Activated T-helper 1 cell treated with anti-CD3 and anti-CD28 coated beads, Interleukin-12 subunit alpha, Interleukin-12 subunit beta, Interleukin-2, Interleukin-4 antibody, amounts not matched to agents 30 ng/mL and 10 ng/mL and 1 ng/mL, durations not matched to agents 14 hours and 24 hours and 36 hours (primary cell): ENCODE measurements at regions not wholly inside any gene's neighbourhood (a gene's known extent, or its start where the extent isn't known, plus 50 kb on each side); places are given as distances from the start of the nearest gene placed in this dataset.

Source experiments
- DNase-seq: peaks from one replicate; pipeline ENCODE4 v3.0.0; 2021; ENCODE audit warnings: low spot score
- H3K27ac Mint-ChIP-seq: one replicate; pipeline ENCODE4 v1.8.0; 2021; ENCODE audit warnings: mild to moderate bottlenecking, mixed read lengths
- H3K27me3 Mint-ChIP-seq: one replicate; pipeline ENCODE4 v1.8.0; 2022; ENCODE audit warnings: mild to moderate bottlenecking, moderate library complexity, mixed read lengths; ENCODE audit not compliant: insufficient read depth
- H3K36me3 Mint-ChIP-seq: one replicate; pipeline ENCODE4 v1.8.0; 2021; ENCODE audit warnings: low read depth, mixed read lengths
- H3K4me1 Mint-ChIP-seq: one replicate; pipeline ENCODE4 v1.8.0; 2021; ENCODE audit warnings: low read depth, mixed read lengths
- H3K4me3 Mint-ChIP-seq: one replicate; pipeline ENCODE4 v1.8.0; 2021; ENCODE audit warnings: mild to moderate bottlenecking, moderate library complexity, mixed read lengths
- H3K9me3 Mint-ChIP-seq: one replicate; pipeline ENCODE4 v1.8.0; 2021; ENCODE audit warnings: mixed read lengths
- intact Hi-C: fragments of 100-400 bp; cut with micrococcal nuclease; formaldehyde crosslinking; loops from one replicate; pipeline ENCODE4 v1.15.1; 2024

- peaks cover 12% of the 10 kb centered on the region for H3K9me3 Mint-ChIP-seq
- intact Hi-C loops = no loop called here
- no peaks in the 10 kb centered on the region for H3K27me3 Mint-ChIP-seq
- DNase-seq = no peak
- no peak overlapping the region for H3K4me3 Mint-ChIP-seq
- H3K4me1 Mint-ChIP-seq = no peaks in the 10 kb centered on the region
- no peak overlapping the region for H3K27ac Mint-ChIP-seq
- no peaks in the 10 kb centered on the region for H3K36me3 Mint-ChIP-seq
These were observed 239.6 kb upstream of the ADAMTS5 start for GRCh38 chr21:27206368-27206982.

GRCh38 chr21:27202301-27202700 lies 235.4 kb upstream of the ADAMTS5 start:
- Mint-ChIP-seq H3K36me3 (no peaks in the 10 kb centered on the region), H3K27me3 (no peaks in the 10 kb centered on the region), H3K4me3 (no peak overlapping the region), H3K9me3 (peaks cover 16% of the 10 kb centered on the region), H3K27ac (no peak overlapping the region), H3K4me1 (no peaks in the 10 kb centered on the region)
- intact Hi-C loops = no loop called here
- DNase-seq = no peak

GRCh38 chr21:27201197-27201596 lies 234.3 kb upstream of the ADAMTS5 start:
- Mint-ChIP-seq H3K27me3 (no peaks in the 10 kb centered on the region), H3K4me3 (no peak overlapping the region), H3K36me3 (no peaks in the 10 kb centered on the region), H3K9me3 (peaks cover 12% of the 10 kb centered on the region), H3K27ac (no peak overlapping the region), H3K4me1 (no peaks in the 10 kb centered on the region)
- DNase-seq = no peak
- intact Hi-C loops = no loop called here

- no peaks in the 10 kb centered on the region for H3K27me3 Mint-ChIP-seq
- no peak for DNase-seq
- H3K27ac Mint-ChIP-seq = no peak overlapping the region
- H3K9me3 Mint-ChIP-seq = peaks cover 8% of the 10 kb centered on the region
- no peaks in the 10 kb centered on the region for H3K36me3 Mint-ChIP-seq
- H3K4me1 Mint-ChIP-seq = no peaks in the 10 kb centered on the region
- intact Hi-C loops = no loop called here
- H3K4me3 Mint-ChIP-seq = no peak overlapping the region
These were observed 229.8 kb upstream of the ADAMTS5 start for GRCh38 chr21:27196651-27197050.

- Mint-ChIP-seq H3K4me1 (no peaks in the 10 kb centered on the region), H3K27me3 (no peaks in the 10 kb centered on the region), H3K36me3 (no peaks in the 10 kb centered on the region), H3K27ac (no peak overlapping the region), H3K4me3 (no peak overlapping the region), H3K9me3 (peaks cover 3% of the 10 kb centered on the region)
- no peak for DNase-seq
- intact Hi-C loops = no loop called here
These were observed 225.5 kb upstream of the ADAMTS5 start for GRCh38 chr21:27192281-27192949.

GRCh38 chr21:27190601-27191000 lies 223.7 kb upstream of the ADAMTS5 start:
- no peak for DNase-seq
- Mint-ChIP-seq H3K27ac (no peak overlapping the region), H3K4me3 (no peak overlapping the region), H3K4me1 (no peaks in the 10 kb centered on the region), H3K36me3 (no peaks in the 10 kb centered on the region), H3K9me3 (peaks cover 3% of the 10 kb centered on the region), H3K27me3 (no peaks in the 10 kb centered on the region)
- intact Hi-C loops = no loop called here

GRCh38 chr21:27189870-27190269 lies 223.0 kb upstream of the ADAMTS5 start:
- DNase-seq = no peak
- no peaks in the 10 kb centered on the region for H3K4me1 Mint-ChIP-seq
- intact Hi-C loops = no loop called here
- H3K4me3 Mint-ChIP-seq = no peak overlapping the region
- no peaks in the 10 kb centered on the region for H3K36me3 Mint-ChIP-seq
- H3K27me3 Mint-ChIP-seq = no peaks in the 10 kb centered on the region
- no peak overlapping the region for H3K27ac Mint-ChIP-seq
- peaks cover 3% of the 10 kb centered on the region for H3K9me3 Mint-ChIP-seq

- Mint-ChIP-seq H3K4me1 (no peaks in the 10 kb centered on the region), H3K9me3 (peaks cover 6% of the 10 kb centered on the region), H3K4me3 (no peak overlapping the region), H3K36me3 (no peaks in the 10 kb centered on the region), H3K27ac (no peak overlapping the region), H3K27me3 (no peaks in the 10 kb centered on the region)
- DNase-seq = no peak
- intact Hi-C loops = no loop called here
These were observed 206.2 kb upstream of the ADAMTS5 start for GRCh38 chr21:27173053-27173452.

- Mint-ChIP-seq H3K27me3 (no peaks in the 10 kb centered on the region), H3K4me3 (no peak overlapping the region), H3K4me1 (no peaks in the 10 kb centered on the region), H3K27ac (no peak overlapping the region), H3K36me3 (no peaks in the 10 kb centered on the region), H3K9me3 (peaks cover 6% of the 10 kb centered on the region)
- intact Hi-C loops = no loop called here
- DNase-seq = no peak
These were observed 204.8 kb upstream of the ADAMTS5 start for GRCh38 chr21:27171707-27172106.

GRCh38 chr21:27168084-27168483 lies 201.2 kb upstream of the ADAMTS5 start:
- no peaks in the 10 kb centered on the region for H3K4me1 Mint-ChIP-seq
- intact Hi-C loops = no loop called here
- H3K27me3 Mint-ChIP-seq = no peaks in the 10 kb centered on the region
- H3K9me3 Mint-ChIP-seq = peaks cover 4% of the 10 kb centered on the region
- no peak overlapping the region for H3K27ac Mint-ChIP-seq
- H3K4me3 Mint-ChIP-seq = no peak overlapping the region
- no peaks in the 10 kb centered on the region for H3K36me3 Mint-ChIP-seq
- DNase-seq = no peak

- peaks cover 7% of the 10 kb centered on the region for H3K9me3 Mint-ChIP-seq
These were observed 197.6 kb upstream of the ADAMTS5 start for GRCh38 chr21:27164208-27165177.

GRCh38 chr21:27158967-27159366 lies 192.1 kb upstream of the ADAMTS5 start:
- H3K27ac Mint-ChIP-seq = no peak overlapping the region
- no peaks in the 10 kb centered on the region for H3K27me3 Mint-ChIP-seq
- H3K36me3 Mint-ChIP-seq = no peaks in the 10 kb centered on the region
- H3K9me3 Mint-ChIP-seq = peaks cover 12% of the 10 kb centered on the region
- H3K4me3 Mint-ChIP-seq = no peak overlapping the region
- H3K4me1 Mint-ChIP-seq = no peaks in the 10 kb centered on the region
- intact Hi-C loops = no loop called here
- no peak for DNase-seq

More at GRCh38 chr21:27164208-27165177, 197.6 kb upstream of the ADAMTS5 start:
- intact Hi-C loops = no loop called here
- H3K36me3 Mint-ChIP-seq = no peaks in the 10 kb centered on the region
- H3K4me1 Mint-ChIP-seq = no peaks in the 10 kb centered on the region
- no peaks in the 10 kb centered on the region for H3K27me3 Mint-ChIP-seq
- DNase-seq = no peak
- no peak overlapping the region for H3K4me3 Mint-ChIP-seq
- H3K27ac Mint-ChIP-seq = no peak overlapping the region

- intact Hi-C loops = no loop called here
- Mint-ChIP-seq H3K4me1 (no peaks in the 10 kb centered on the region), H3K4me3 (no peak overlapping the region), H3K9me3 (peaks cover 15% of the 10 kb centered on the region), H3K27ac (no peak overlapping the region), H3K27me3 (no peaks in the 10 kb centered on the region), H3K36me3 (no peaks in the 10 kb centered on the region)
- DNase-seq = no peak
These were observed 190.2 kb upstream of the ADAMTS5 start for GRCh38 chr21:27157097-27157496.
